ENCODE measurements at regions not wholly inside any gene's neighbourhood (a gene's known extent, or its start where the extent isn't known, plus 50 kb on each side); places are given as distances from the start of the nearest gene placed in this dataset.

GRCh38 chr21:41673596-41674335, 93.1 kb downstream of the RIPK4 start:
- Histone ChIP-seq H3K9me3 (ENCODE audit: control insufficient read depth in 2 of 2, insufficient read depth in 1 of 2, low read depth in 1 of 2, low read length in 1 of 2) (no peaks in the 10 kb centered on the region), H3K4me1 (ENCODE audit: control insufficient read depth in 3 of 3, insufficient read depth in 2 of 3, low read depth in 1 of 3, low read length in 2 of 3) (peaks cover 0 to 11% (median 0%) of the 10 kb centered on the region in 3 donors), H3K27ac (ENCODE audit: low read depth in 1 of 3, low read length in 2 of 3) (no peak overlapping the region), H3K36me3 (ENCODE audit: control insufficient read depth in 3 of 3, insufficient read depth in 2 of 3, low read depth in 1 of 3, low read length in 3 of 3) (no peaks in the 10 kb centered on the region), H3K4me3 (ENCODE audit: low read depth in 1 of 3, low read length in 3 of 3) (no peak overlapping the region), H3K27me3 (ENCODE audit: control insufficient read depth in 3 of 3, insufficient read depth in 3 of 3, low read length in 3 of 3) (no peaks in the 10 kb centered on the region)
- WGBS, 3 donors: 66 to 74% (median 72%) methylated on average over 13 of the region's 13 CpGs
- FAIRE-seq (no peak), DNase-seq (no peak)

DNA sequence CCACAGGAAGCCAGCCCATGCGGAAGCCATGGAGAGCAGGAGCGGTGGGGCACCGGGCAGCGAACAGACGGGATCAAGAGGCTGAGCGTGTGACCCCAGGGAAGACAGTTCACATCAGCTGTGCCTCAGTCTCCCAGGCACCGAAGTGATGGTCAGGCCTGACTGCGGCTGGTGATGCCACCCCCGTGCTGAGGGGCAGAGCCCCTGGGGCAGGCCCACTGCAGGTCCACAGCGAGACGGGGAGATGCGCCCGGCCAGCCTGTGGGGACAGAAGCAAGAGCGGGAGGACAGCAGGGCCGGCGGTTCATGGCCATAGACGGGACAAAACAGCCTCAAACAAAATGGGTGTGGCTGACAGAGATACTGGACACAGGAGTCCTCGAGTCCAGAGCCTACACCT, 93.8 kb downstream of the RIPK4 start:
- no peaks in the 10 kb centered on the region for H3K36me3 ChIP-seq (ENCODE audit: control insufficient read depth in 3 of 3, insufficient read depth in 2 of 3, low read depth in 1 of 3, low read length in 3 of 3)
- no peaks in the 10 kb centered on the region for H3K9me3 ChIP-seq (ENCODE audit: control insufficient read depth in 2 of 2, insufficient read depth in 1 of 2, low read depth in 1 of 2, low read length in 1 of 2)
- 85 to 88% (median 86%) methylated on average over 18 of the region's 18 CpGs for WGBS, 3 donors
- FAIRE-seq: no peak
- no peak overlapping the region for H3K4me3 ChIP-seq (ENCODE audit: low read depth in 1 of 3, low read length in 3 of 3)
- H3K27me3 ChIP-seq (ENCODE audit: control insufficient read depth in 3 of 3, insufficient read depth in 3 of 3, low read length in 3 of 3): no peaks in the 10 kb centered on the region
- H3K4me1 ChIP-seq (ENCODE audit: control insufficient read depth in 3 of 3, insufficient read depth in 2 of 3, low read depth in 1 of 3, low read length in 2 of 3): peaks cover 0 to 4% (median 0%) of the 10 kb centered on the region in 3 donors
- DNase-seq: no peak
- H3K27ac ChIP-seq (ENCODE audit: low read depth in 1 of 3, low read length in 2 of 3): no peak overlapping the region

DNA sequence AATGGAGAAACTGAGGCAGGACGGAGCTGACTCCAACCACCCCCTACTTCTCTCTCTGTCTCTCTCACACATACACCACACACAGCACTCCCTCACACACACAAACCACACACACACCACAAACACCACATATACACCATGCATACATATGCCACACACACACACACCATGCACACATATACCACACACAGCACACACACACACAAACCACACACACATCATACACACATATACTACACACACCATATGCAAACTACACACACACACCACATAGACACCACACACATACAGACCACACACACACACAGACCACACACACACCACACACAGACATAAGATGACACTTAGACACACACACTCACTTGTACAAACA, 94.3 kb downstream of the RIPK4 start:
- Histone ChIP-seq H3K27me3 (ENCODE audit: control insufficient read depth in 3 of 3, insufficient read depth in 3 of 3, low read length in 3 of 3) (no peaks in the 10 kb centered on the region), H3K36me3 (ENCODE audit: control insufficient read depth in 3 of 3, insufficient read depth in 2 of 3, low read depth in 1 of 3, low read length in 3 of 3) (no peaks in the 10 kb centered on the region), H3K4me1 (ENCODE audit: control insufficient read depth in 3 of 3, insufficient read depth in 2 of 3, low read depth in 1 of 3, low read length in 2 of 3) (no peaks in the 10 kb centered on the region), H3K4me3 (ENCODE audit: low read depth in 1 of 3, low read length in 3 of 3) (no peak overlapping the region), H3K27ac (ENCODE audit: low read depth in 1 of 3, low read length in 2 of 3) (no peak overlapping the region), H3K9me3 (ENCODE audit: control insufficient read depth in 2 of 2, insufficient read depth in 1 of 2, low read depth in 1 of 2, low read length in 1 of 2) (no peaks in the 10 kb centered on the region)
- FAIRE-seq (no peak), DNase-seq (no peak)
- WGBS, 3 donors: 64 to 88% (median 71%) methylated on average over 1 of the region's 1 CpG

DNA sequence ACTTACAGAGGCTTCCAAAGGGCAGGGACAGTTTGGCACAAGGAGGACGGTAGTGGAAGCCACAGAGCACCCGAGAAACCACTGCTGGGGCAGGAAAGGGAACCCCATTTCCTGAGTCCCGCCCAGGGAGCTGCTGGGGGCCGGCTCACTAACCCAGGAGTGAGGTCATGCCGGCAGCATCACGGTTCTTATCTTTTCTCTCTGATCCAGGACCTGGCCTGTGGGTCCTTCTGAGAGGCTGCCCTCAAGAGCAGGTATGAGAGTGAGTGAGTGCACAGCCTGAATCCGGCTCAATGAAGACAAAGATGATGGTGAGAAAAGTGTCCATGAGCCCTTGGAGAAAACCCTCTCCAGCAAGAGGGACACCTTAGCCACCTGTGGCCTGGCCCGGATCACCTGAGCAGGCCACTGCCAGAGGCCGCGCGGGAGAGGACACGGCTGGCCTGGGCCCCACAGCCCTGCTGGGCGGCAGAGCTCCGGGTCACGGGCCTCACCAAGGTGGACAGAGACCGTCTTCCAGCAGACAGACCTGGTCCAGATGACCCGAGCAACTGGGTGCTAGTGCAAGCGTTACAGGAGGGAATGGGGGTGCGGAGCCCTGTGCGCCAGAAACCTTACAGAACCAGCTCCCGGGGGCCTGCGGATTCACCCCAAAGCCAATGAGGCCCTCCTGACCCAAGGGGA, 94.9 kb downstream of the RIPK4 start:
- H3K27me3 ChIP-seq (ENCODE audit: control insufficient read depth in 3 of 3, insufficient read depth in 3 of 3, low read length in 3 of 3): no peaks in the 10 kb centered on the region
- H3K9me3 ChIP-seq (ENCODE audit: control insufficient read depth in 2 of 2, insufficient read depth in 1 of 2, low read depth in 1 of 2, low read length in 1 of 2): no peaks in the 10 kb centered on the region
- H3K36me3 ChIP-seq (ENCODE audit: control insufficient read depth in 3 of 3, insufficient read depth in 2 of 3, low read depth in 1 of 3, low read length in 3 of 3): no peaks in the 10 kb centered on the region
- H3K27ac ChIP-seq (ENCODE audit: low read depth in 1 of 3, low read length in 2 of 3): no peak overlapping the region
- H3K4me1 ChIP-seq (ENCODE audit: control insufficient read depth in 3 of 3, insufficient read depth in 2 of 3, low read depth in 1 of 3, low read length in 2 of 3): no peaks in the 10 kb centered on the region
- H3K4me3 ChIP-seq (ENCODE audit: low read depth in 1 of 3, low read length in 3 of 3): no peak overlapping the region
- no peak for DNase-seq
- FAIRE-seq: no peak
- 67 to 75% (median 69%) methylated on average over 22 of the region's 22 CpGs for WGBS, 3 donors

GRCh38 chr21:41671212-41671762, 95.6 kb downstream of the RIPK4 start:
- Histone ChIP-seq H3K9me3 (ENCODE audit: control insufficient read depth in 2 of 2, insufficient read depth in 1 of 2, low read depth in 1 of 2, low read length in 1 of 2) (no peaks in the 10 kb centered on the region), H3K27ac (ENCODE audit: low read depth in 1 of 3, low read length in 2 of 3) (no peak overlapping the region), H3K4me3 (ENCODE audit: low read depth in 1 of 3, low read length in 3 of 3) (no peak overlapping the region), H3K36me3 (ENCODE audit: control insufficient read depth in 3 of 3, insufficient read depth in 2 of 3, low read depth in 1 of 3, low read length in 3 of 3) (no peaks in the 10 kb centered on the region), H3K27me3 (ENCODE audit: control insufficient read depth in 3 of 3, insufficient read depth in 3 of 3, low read length in 3 of 3) (no peaks in the 10 kb centered on the region), H3K4me1 (ENCODE audit: control insufficient read depth in 3 of 3, insufficient read depth in 2 of 3, low read depth in 1 of 3, low read length in 2 of 3) (no peaks in the 10 kb centered on the region)
- DNase-seq (no peak), FAIRE-seq (no peak)
- 78 to 91% (median 83%) methylated on average over 4 of the region's 4 CpGs for WGBS, 3 donors

GRCh38 chr21:41670056-41670805, 96.6 kb downstream of the RIPK4 start:
- H3K9me3 ChIP-seq (ENCODE audit: control insufficient read depth in 2 of 2, insufficient read depth in 1 of 2, low read depth in 1 of 2, low read length in 1 of 2): no peaks in the 10 kb centered on the region
- no peaks in the 10 kb centered on the region for H3K36me3 ChIP-seq (ENCODE audit: control insufficient read depth in 3 of 3, insufficient read depth in 2 of 3, low read depth in 1 of 3, low read length in 3 of 3)
- FAIRE-seq (no peak), DNase-seq (no peak)
- H3K27me3 ChIP-seq (ENCODE audit: control insufficient read depth in 3 of 3, insufficient read depth in 3 of 3, low read length in 3 of 3): no peaks in the 10 kb centered on the region
- no peak overlapping the region for H3K4me3 ChIP-seq (ENCODE audit: low read depth in 1 of 3, low read length in 3 of 3)
- no peaks in the 10 kb centered on the region for H3K4me1 ChIP-seq (ENCODE audit: control insufficient read depth in 3 of 3, insufficient read depth in 2 of 3, low read depth in 1 of 3, low read length in 2 of 3)
- 90 to 91% (median 91%) methylated on average over 28 of the region's 28 CpGs for WGBS, 3 donors
- H3K27ac ChIP-seq (ENCODE audit: low read depth in 1 of 3, low read length in 2 of 3): no peak overlapping the region

DNA sequence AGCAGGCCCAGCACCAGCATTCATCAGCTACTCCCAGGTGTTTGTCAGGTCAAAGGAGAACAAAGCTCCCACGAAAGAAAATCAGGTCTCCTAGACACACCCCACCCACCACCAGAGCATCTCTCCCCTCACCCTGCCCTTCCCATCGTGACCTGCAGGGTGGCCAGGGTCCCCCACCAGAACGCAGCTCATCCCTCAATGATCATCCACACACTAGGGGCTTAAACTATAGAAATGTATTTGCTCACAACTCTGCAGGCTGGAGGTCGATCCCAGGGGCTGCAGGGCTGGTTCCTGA, 97.4 kb downstream of the RIPK4 start:
- FAIRE-seq (no peak), DNase-seq (no peak)
- Histone ChIP-seq H3K27ac (ENCODE audit: low read depth in 1 of 3, low read length in 2 of 3) (no peak overlapping the region), H3K36me3 (ENCODE audit: control insufficient read depth in 3 of 3, insufficient read depth in 2 of 3, low read depth in 1 of 3, low read length in 3 of 3) (no peaks in the 10 kb centered on the region), H3K4me3 (ENCODE audit: low read depth in 1 of 3, low read length in 3 of 3) (no peak overlapping the region), H3K4me1 (ENCODE audit: control insufficient read depth in 3 of 3, insufficient read depth in 2 of 3, low read depth in 1 of 3, low read length in 2 of 3) (peaks cover 0 to 7% (median 0%) of the 10 kb centered on the region in 3 donors), H3K27me3 (ENCODE audit: control insufficient read depth in 3 of 3, insufficient read depth in 3 of 3, low read length in 3 of 3) (no peaks in the 10 kb centered on the region), H3K9me3 (ENCODE audit: control insufficient read depth in 2 of 2, insufficient read depth in 1 of 2, low read depth in 1 of 2, low read length in 1 of 2) (no peaks in the 10 kb centered on the region)
- 63 to 77% (median 67%) methylated on average over 4 of the region's 4 CpGs for WGBS, 3 donors

DNA sequence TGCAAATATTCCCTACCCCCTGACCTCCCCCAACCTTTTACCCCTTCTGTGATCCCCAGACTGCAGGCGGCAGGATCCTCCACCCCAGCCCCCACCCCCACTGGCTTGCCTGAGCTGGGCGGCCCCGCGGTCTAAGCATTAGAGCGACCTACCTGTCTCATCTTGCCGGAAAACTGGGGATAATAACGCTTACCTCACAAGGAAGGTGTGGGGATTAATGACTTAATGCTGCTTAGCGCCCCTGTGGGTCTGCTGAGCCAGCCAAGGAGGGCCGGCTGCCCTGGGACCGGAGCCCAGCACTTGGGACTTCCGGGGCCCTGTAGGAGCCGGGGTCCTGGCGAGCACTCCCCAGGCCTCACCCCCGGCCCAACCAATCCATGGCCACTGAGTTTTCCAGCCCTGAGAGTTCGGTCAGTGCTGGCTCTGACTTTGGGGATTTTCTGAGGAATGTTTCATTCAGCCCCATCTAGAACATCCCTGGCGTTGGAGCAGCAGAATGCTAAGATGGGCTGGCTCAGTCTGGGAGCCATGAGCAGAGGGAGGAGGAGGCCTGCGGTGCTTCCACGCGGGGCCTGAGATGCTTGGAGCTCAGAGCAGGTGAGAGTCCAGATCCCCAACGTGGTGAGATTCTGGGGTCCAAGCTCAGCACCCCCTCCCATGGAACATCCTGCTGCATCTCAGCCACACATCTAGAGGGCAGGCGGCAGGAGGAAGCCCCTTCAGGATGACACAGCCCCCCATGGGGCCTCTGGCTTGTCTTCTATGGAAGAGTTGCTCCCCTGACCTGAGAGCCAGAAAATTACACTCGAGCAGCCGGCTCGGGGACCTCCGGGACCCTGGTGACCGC, 97.9 kb downstream of the RIPK4 start:
- DNase-seq: no peak

More for the DNA sequence above, 97.9 kb downstream of the RIPK4 start:
- Histone ChIP-seq H3K27ac (ENCODE audit: low read depth in 1 of 3, low read length in 2 of 3) (no peak overlapping the region), H3K36me3 (ENCODE audit: control insufficient read depth in 3 of 3, insufficient read depth in 2 of 3, low read depth in 1 of 3, low read length in 3 of 3) (no peaks in the 10 kb centered on the region), H3K4me3 (ENCODE audit: low read depth in 1 of 3, low read length in 3 of 3) (no peak overlapping the region), H3K27me3 (ENCODE audit: control insufficient read depth in 3 of 3, insufficient read depth in 3 of 3, low read length in 3 of 3) (no peaks in the 10 kb centered on the region), H3K4me1 (ENCODE audit: control insufficient read depth in 3 of 3, insufficient read depth in 2 of 3, low read depth in 1 of 3, low read length in 2 of 3) (peaks cover 0 to 12% (median 0%) of the 10 kb centered on the region in 3 donors), H3K9me3 (ENCODE audit: control insufficient read depth in 2 of 2, insufficient read depth in 1 of 2, low read depth in 1 of 2, low read length in 1 of 2) (no peaks in the 10 kb centered on the region)
- 87 to 88% (median 87%) methylated on average over 25 to 26 of the region's 26 CpGs for WGBS, 3 donors
- no peak for FAIRE-seq

Measured in small intestine (tissue), 7 donors.